ENCODE measurements at regions not wholly inside any gene's neighbourhood (a gene's known extent, or its start where the extent isn't known, plus 50 kb on each side); places are given as distances from the start of the nearest gene placed in this dataset.

- TF ChIP-seq CTCF (conservative IDR thresholded peaks at IDR 0.05 in 1 of 2, IDR thresholded peaks at IDR 0.05 in 1 of 2; ENCODE audit: extremely low read depth in 1 of 2, insufficient read depth in 1 of 2, low read depth in 1 of 2, low read length in 2 of 2) (no peak), EZH2 (IDR thresholded peaks at IDR 0.05; ENCODE audit: borderline replicate concordance, low read length) (no peak)
Measured at GRCh38 chr14:84987042-84987441, 542.9 kb upstream of the FLRT2 start.

Measured in mammary epithelial cell (primary cell).